Activated T-cell treated with anti-CD3 and anti-CD28 coated beads, Interleukin-2, amount 50 U/mL, for 1 hour (primary cell): ENCODE measurements at regions not wholly inside any gene's neighbourhood (a gene's known extent, or its start where the extent isn't known, plus 50 kb on each side); places are given as distances from the start of the nearest gene placed in this dataset.

Source experiments
- DNase-seq: peaks from one replicate; pipeline ENCODE4 v3.0.0-alpha.2; 2020

DNA sequence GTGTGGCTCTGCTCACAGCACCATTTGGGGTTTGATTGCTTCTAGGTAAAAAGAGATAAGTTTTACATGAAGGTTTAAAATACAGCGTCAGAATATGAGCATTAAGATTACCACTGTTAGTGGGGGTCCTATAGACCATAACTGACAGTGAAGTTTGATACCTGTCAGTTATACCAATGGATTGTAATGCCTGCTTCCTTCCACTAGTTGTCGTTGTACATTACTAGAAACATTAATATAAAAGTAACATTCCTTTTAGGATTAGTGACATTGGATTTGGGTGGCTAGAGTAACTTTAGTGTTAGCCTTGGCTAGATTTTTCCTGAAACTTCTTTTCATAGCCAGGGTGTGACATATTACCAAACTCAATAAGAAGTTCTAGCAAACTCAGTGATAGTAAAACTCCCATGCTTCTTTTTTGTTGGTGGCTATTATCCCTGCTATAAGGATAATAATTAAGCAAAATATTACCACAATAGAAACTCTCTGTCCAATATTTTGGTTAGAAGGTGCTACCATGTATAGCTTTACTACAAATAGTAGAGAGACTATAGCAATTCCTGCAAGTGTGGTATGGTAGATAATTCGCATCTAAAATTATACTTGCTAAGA, 57.1 kb downstream of the FAM181B start:
- DNase-seq, result no peak

DNA sequence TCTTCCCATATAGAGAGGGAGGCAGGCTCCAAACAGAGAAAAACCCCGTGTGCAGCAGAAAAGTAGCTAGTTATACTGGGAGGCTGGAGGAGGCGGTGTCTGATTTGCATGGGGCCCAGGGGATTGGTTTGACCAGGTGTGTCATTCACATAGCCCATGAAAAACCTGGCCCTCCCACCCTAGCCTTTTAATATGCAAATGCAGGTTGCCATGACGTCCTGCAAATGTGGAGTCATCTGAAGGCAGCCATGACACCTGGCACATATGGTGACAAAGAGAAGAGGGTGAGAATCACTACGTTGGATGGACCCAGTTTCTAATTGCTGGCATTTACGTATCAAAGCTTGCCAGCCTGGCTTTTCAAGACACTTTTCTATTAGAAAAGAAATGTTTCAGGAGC, 57.8 kb downstream of the FAM181B start:
- no peak for DNase-seq

DNA sequence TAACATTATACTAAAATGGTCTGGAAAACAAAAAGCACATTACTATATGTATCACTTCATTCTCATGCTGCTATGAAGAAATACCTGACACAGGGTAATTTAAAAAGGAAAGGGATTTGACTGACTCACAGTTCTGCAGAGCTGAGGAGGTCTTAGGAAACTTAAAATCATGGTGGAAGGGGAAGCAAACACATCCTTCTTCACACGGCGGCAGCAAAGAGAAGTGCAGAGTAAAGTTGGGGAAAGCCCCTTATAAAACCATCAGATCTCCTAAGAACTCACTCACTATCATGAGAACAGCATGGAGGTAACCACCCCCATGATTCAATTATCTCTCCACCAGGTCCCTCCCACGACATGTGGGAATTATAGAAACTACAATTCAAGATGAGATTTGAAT, 60.0 kb downstream of the FAM181B start:
- DNase-seq, result no peak

DNA sequence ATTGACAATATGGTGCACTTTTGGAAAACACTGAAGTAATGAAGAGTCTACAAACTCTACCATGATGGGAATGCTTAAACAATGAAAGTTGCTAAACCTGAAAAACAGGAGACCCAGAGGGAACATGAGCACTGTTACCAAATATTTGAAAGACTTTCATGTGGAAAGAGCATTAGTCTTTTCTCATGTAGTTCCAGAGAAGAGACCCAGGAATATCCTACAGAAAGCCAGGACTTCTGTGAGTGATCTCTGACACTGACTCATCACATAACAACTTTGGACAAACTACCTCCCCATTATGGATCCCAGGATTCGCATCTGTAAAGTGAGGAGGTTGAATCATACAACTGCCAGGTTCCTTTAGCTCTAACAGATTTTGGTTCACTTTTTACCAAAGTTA, 62.2 kb downstream of the FAM181B start:
- DNase-seq, result no peak

- no peak for DNase-seq
These were observed 70.1 kb downstream of the FAM181B start for GRCh38 chr11:82663535-82663934.

GRCh38 chr11:82653752-82654151, 79.9 kb downstream of the FAM181B start:
- no peak for DNase-seq

DNA sequence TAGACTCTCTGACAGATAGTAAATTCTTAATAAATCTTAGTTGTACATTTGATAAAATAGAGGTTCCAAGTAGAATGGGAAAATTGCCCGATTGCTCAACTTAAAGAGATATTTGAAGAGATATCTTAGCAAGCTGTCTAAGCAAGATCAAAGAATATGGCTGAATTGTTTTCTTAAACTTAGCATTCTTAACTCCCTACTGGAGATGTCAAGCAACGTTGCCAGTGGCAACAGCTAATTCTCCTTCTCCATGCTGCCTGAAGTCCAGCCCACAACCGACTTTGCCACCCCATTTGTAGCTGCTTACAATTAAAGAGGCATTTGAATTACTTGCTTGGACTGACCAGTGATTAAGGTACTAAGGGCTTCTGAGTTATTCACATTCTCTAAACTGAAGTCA, 94.4 kb downstream of the FAM181B start:
- no peak for DNase-seq

GRCh38 chr11:82636615-82637014, 97.0 kb downstream of the FAM181B start:
- no peak for DNase-seq

DNA sequence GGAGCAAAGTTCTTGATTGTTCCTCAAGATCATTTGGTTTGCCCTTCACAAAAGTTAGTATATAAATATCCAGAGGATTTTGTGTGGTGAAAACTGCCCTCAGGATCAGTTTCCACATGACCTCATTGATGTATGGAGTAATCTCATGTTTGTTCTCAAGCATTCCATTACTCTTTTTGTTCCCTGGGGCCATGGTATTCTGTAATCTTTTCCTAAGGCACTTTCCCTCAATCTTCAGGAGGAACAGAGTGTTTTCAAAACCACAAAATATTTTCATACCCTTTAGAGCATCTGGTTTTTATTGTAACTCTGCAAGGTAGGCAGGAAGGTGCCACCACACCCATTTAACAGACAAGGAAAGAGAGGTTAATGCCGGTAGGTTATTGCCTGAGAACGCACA, 99.6 kb downstream of the FAM181B start:
- DNase-seq, result no peak

GRCh38 chr11:82631722-82632630, 101.7 kb downstream of the FAM181B start:
- no peak for DNase-seq

- DNase-seq, result no peak
These were observed 123.0 kb downstream of the FAM181B start for GRCh38 chr11:82610671-82611070.

- DNase-seq, result no peak
These were observed 126.9 kb downstream of the FAM181B start for GRCh38 chr11:82606738-82607137.

- no peak for DNase-seq
These were observed 132.0 kb downstream of the FAM181B start for GRCh38 chr11:82601711-82602110.

DNA sequence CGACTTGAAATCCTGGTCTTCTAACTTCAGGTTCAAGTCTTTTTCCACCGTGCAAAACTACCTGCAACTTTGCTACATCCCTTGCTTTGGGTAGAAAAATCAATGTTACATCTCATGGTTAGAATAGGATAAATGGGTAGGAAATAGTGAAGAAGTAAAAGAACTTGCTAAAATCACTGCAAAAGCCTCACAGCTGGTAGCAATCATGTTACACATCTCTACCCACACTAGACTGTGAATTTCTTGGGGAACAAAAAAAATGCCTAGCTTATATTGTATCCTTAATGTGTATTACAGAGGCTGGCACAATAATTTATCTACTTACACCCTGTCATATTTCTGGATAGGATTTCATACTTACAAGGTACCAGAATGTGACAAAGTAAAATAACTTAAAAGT, 133.8 kb downstream of the FAM181B start:
- no peak for DNase-seq

- DNase-seq, result no peak
These were observed 147.1 kb downstream of the FAM181B start for GRCh38 chr11:82586581-82586980.

DNA sequence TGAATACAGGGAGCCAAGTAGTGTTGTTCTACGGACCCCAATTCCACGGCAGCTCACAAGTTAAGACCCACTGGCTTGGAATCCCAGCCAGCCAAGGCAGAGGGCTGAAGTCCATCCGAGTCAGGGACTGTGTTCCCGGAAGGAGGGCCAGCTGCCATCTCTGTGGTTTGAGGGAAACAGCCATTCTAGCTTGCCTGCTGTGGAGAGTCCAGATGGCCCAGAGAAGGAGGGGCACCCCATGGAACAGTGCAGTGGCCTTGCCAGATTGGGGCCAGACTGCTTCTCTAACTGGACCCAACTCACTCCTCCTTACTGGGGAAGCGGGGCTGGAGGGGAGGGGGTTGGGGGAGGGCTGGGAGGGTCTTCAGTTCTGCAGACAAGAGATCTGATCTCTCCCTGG, 156.4 kb downstream of the FAM181B start:
- no peak for DNase-seq

- no peak for DNase-seq
These were observed 172.8 kb downstream of the FAM181B start for GRCh38 chr11:82560836-82561235.

DNA sequence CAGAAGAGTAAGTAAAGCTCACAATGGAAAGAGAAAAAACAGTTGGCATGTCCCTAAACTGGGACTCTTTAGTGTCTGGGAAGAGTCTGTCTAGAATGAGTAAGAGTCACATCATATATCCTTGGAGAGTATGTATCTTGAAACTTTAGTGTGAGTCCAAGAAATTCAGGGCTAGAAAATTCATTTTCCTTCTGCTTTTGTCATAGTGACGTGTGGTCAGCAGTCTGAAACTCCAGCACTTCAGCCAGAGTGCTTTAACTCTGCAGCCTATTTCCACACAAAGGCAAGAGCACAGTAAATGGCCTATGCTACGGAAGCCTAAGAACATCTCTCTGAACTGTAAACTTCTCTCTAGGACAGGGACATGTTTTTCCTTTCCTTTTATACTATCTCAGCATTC, 174.1 kb downstream of the FAM181B start:
- DNase-seq, result no peak

DNA sequence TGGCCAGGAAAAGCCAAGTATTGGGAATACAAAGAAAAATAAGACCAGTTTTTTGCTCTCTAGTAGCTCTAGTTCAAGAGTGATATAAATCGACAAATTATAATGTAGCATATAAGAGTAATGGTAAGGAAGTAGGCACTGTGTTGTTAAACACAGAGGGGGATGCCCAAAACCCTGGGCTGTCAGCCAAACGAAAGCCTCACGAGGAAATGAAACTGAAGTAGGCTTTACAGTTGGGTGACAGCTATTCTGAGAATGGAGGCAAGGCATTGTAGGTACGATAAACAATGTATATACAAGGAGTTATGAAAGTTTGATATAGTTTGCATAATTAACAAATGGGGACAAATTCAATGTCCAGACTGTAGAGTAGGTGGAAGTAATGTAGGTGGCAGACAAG, 176.4 kb downstream of the FAM181B start:
- DNase-seq, result no peak

DNA sequence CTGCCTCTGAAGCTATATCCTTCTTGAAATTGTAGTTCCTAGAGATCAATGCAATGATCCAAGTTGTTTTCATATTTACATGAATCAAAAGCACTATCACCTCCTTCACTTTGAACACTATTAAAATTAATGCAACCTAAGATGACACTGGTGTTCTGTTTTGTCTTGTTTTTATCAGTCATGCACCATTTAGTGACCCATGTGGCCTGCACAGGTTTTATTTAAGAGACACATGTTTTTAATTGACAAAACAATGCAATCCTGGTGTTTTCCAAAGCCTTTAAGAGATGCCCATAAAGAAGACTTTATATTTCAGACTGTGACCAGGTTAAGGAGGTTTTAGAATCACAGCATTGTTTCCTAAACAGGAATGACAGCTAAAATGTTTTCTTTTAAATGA, 177.5 kb downstream of the FAM181B start:
- DNase-seq, result no peak

GRCh38 chr11:82546661-82547557, 186.8 kb downstream of the FAM181B start:
- DNase-seq, result no peak

DNA sequence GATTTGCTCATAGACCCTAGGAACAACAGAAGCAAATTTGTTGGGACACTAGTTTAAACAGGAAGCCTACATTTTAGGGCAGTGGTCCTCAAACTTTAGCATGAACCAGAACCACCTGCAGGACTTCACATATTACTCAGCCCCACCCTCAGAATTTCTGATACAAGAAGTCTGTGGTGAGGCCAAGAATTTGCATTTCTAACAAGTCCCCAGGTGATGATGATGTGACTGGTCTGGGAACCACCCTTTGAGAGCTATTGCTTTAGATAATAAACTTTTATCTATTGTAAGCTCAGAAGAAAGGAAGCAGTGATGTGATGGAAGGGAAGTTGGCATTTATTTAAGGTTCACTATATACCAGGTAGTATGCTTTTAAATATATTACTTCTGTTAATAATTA, 194.0 kb downstream of the FAM181B start:
- no peak for DNase-seq

DNA sequence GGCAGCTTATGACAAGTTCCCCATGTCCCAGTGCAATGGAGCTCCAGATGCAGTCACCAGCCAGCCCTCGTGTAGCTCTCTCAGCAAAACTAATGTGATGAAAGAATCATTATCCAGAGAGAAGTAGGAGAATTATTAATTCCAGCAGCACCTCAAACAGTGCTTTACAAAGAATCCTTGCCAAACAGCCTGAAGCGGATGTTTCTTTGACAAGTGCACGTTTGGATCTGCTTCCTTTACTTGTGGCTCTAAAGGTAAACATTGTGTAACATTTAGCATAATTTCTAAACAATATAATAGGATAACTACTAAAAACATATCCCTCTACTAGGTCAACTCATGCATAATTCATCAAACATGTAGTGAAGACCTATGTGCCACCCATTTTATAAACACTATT, 197.0 kb downstream of the FAM181B start:
- no peak for DNase-seq
